Peyer's patch (tissue), 4 donors: ENCODE measurements at regions not wholly inside any gene's neighbourhood (a gene's known extent, or its start where the extent isn't known, plus 50 kb on each side); places are given as distances from the start of the nearest gene placed in this dataset.
"Not testable (repeated sequence)": the region's sequence is repeated elsewhere in the genome, so short reads cannot be mapped to it uniquely, and the experiment has no call there.

Experiments used
- DNase-seq, 3 donors: peaks; one replicate each; pipeline ENCODE4 v3.0.0-alpha.2; 2017 to 2019
- H3K27ac ChIP-seq, 4 donors: fragments of 200-600 bp; sonication (generic); one replicate each; pipeline ENCODE4 v1.5.1; 2016 to 2019
- H3K27me3 ChIP-seq, 2 donors: fragments of 200-600 bp; sonication (generic); one replicate each; pipeline ENCODE4 v1.5.1; 2019
- H3K36me3 ChIP-seq, 3 donors: fragments of 200-600 bp; sonication (generic); one replicate each; pipeline ENCODE4 v1.5.1; 2016 to 2019
- H3K4me1 ChIP-seq, 4 donors: fragments of 200-600 bp; sonication (generic); one replicate each; pipeline ENCODE4 v1.5.1; 2016 to 2019
- H3K4me3 ChIP-seq, 4 donors: fragments of 200-600 bp; sonication (generic); 1 replicate in 3 of 4; 2 replicates in 1 of 4; pipeline ENCODE4 v1.5.1; 2016 to 2019; ENCODE audit warnings: mild to moderate bottlenecking in 1 of 4
- H3K9me3 ChIP-seq, 4 donors: fragments of 200-600 bp; sonication (generic); one replicate each; pipeline ENCODE4 v1.5.1; 2016 to 2019; ENCODE audit warnings: mild to moderate bottlenecking in 1 of 4
- CTCF ChIP-seq, 6 experiments: fragments of 450-650 bp in 4 of 6; fragments of 200-600 bp in 2 of 6; sonication (generic) in 1 of 6; IDR thresholded peaks; one replicate each; pipeline ENCODE4 v1.5.1; 2017 to 2019; ENCODE audit warnings: antibody characterized with exemption in 6 of 6, mild to moderate bottlenecking in 3 of 6, moderate library complexity in 1 of 6
- POLR2A ChIP-seq, 2 donors: fragments of 450-650 bp; IDR thresholded peaks; one replicate each; pipeline ENCODE4 v1.5.1; 2017; ENCODE audit warnings: antibody characterized with exemption in 2 of 2, mild to moderate bottlenecking in 2 of 2, moderate library complexity in 2 of 2

- TF ChIP-seq CTCF (IDR thresholded peaks at IDR 0.05) (no peak), POLR2A (IDR thresholded peaks at IDR 0.05) (no peak)
- Histone ChIP-seq H3K27ac (peak overlapping the region; percentile 85 to 92 (median 91)), H3K27me3 (no peaks in the 10 kb centered on the region), H3K4me1 (peaks cover 0 to 9% (median 4%) of the 10 kb centered on the region in 4 donors), H3K4me3 (peak overlapping the region; percentile 82 to 95 (median 86)), H3K36me3 (peaks cover 0 to 4% (median 0%) of the 10 kb centered on the region in 3 donors), H3K9me3 (no peaks in the 10 kb centered on the region)
- no peak for DNase-seq
Observed at GRCh38 chr5:1634337-1634661, 110.5 kb upstream of the LPCAT1 start.

- DNase-seq = peak; percentile 83 to 93 (median 89)
- peak in 1 of 6 experiments; percentile 4 for TF ChIP-seq CTCF (IDR thresholded peaks at IDR 0.05)
- TF ChIP-seq POLR2A (IDR thresholded peaks at IDR 0.05) = peak; percentile 81
- Histone ChIP-seq H3K36me3 (peaks cover 0 to 4% (median 0%) of the 10 kb centered on the region in 3 donors), H3K4me1 (peaks cover 0 to 9% (median 4%) of the 10 kb centered on the region in 4 donors), H3K9me3 (no peaks in the 10 kb centered on the region), H3K27ac (peak overlapping the region; percentile 85 to 92 (median 91)), H3K27me3 (no peaks in the 10 kb centered on the region), H3K4me3 (peak overlapping the region; percentile 82 to 95 (median 86))
Observed at GRCh38 chr5:1633605-1634336, 110.0 kb upstream of the LPCAT1 start.

- not testable (repeated sequence) for H3K4me1 ChIP-seq, DNase-seq, H3K27ac ChIP-seq, H3K27me3 ChIP-seq, H3K36me3 ChIP-seq, H3K9me3 ChIP-seq, H3K4me3 ChIP-seq
Observed at GRCh38 chr5:1631004-1631403, 107.2 kb upstream of the LPCAT1 start.

- not testable (repeated sequence) for DNase-seq, H3K4me3 ChIP-seq, H3K27me3 ChIP-seq, H3K27ac ChIP-seq, H3K9me3 ChIP-seq, H3K36me3 ChIP-seq, H3K4me1 ChIP-seq
Observed at GRCh38 chr5:1626397-1626796, 102.6 kb upstream of the LPCAT1 start.

GRCh38 chr5:1619531-1619930 lies 95.8 kb upstream of the LPCAT1 start:
- not testable (repeated sequence) for H3K4me1 ChIP-seq, H3K27me3 ChIP-seq, H3K9me3 ChIP-seq, H3K27ac ChIP-seq, H3K4me3 ChIP-seq, DNase-seq
- peaks cover 0 to 11% (median 0%) of the 10 kb centered on the region in 3 donors for H3K36me3 ChIP-seq

GRCh38 chr5:1618296-1618865 lies 94.6 kb upstream of the LPCAT1 start:
- not testable (repeated sequence) for DNase-seq, H3K4me3 ChIP-seq, H3K4me1 ChIP-seq, H3K9me3 ChIP-seq, H3K27me3 ChIP-seq, H3K27ac ChIP-seq
- H3K36me3 ChIP-seq = peaks cover 0 to 11% (median 0%) of the 10 kb centered on the region in 3 donors

- not testable (repeated sequence) for H3K27me3 ChIP-seq, H3K27ac ChIP-seq, DNase-seq, H3K4me3 ChIP-seq, H3K9me3 ChIP-seq, H3K4me1 ChIP-seq
- peaks cover 0 to 11% (median 0%) of the 10 kb centered on the region in 3 donors for H3K36me3 ChIP-seq
Observed at GRCh38 chr5:1617236-1617755, 93.5 kb upstream of the LPCAT1 start.

GRCh38 chr5:1613515-1613914 lies 89.8 kb upstream of the LPCAT1 start:
- H3K27me3 ChIP-seq, H3K36me3 ChIP-seq, DNase-seq, H3K9me3 ChIP-seq, H3K4me3 ChIP-seq, H3K4me1 ChIP-seq, H3K27ac ChIP-seq: not testable (repeated sequence)

- not testable (repeated sequence) for H3K9me3 ChIP-seq, H3K27ac ChIP-seq, H3K36me3 ChIP-seq, H3K27me3 ChIP-seq, H3K4me1 ChIP-seq, H3K4me3 ChIP-seq
- peak in 1 of 3 donors; percentile 24 for DNase-seq
Observed at GRCh38 chr5:1610526-1610925, 86.8 kb upstream of the LPCAT1 start.

- H3K27ac ChIP-seq, H3K4me3 ChIP-seq, H3K9me3 ChIP-seq, H3K4me1 ChIP-seq, H3K36me3 ChIP-seq, H3K27me3 ChIP-seq: not testable (repeated sequence)
- peak in 1 of 3 donors; percentile 19 for DNase-seq
Observed at GRCh38 chr5:1609111-1609510, 85.4 kb upstream of the LPCAT1 start.

- not testable (repeated sequence) for H3K36me3 ChIP-seq, H3K27ac ChIP-seq, H3K27me3 ChIP-seq, H3K4me3 ChIP-seq, H3K4me1 ChIP-seq, H3K9me3 ChIP-seq
- peak in 1 of 3 donors; percentile 19 for DNase-seq
Observed at GRCh38 chr5:1608336-1608735, 84.6 kb upstream of the LPCAT1 start.

GRCh38 chr5:1606951-1607350 lies 83.2 kb upstream of the LPCAT1 start:
- not testable (repeated sequence) for H3K4me3 ChIP-seq, H3K9me3 ChIP-seq, H3K27me3 ChIP-seq, H3K27ac ChIP-seq, H3K4me1 ChIP-seq, H3K36me3 ChIP-seq
- peak in 1 of 3 donors; percentile 29 for DNase-seq

- H3K27me3 ChIP-seq, H3K4me3 ChIP-seq, H3K9me3 ChIP-seq, H3K27ac ChIP-seq, H3K4me1 ChIP-seq, H3K36me3 ChIP-seq: not testable (repeated sequence)
- peak in 1 of 3 donors; percentile 45 for DNase-seq
Observed at GRCh38 chr5:1603916-1604315, 80.2 kb upstream of the LPCAT1 start.
